Panc1 (cell line): ENCODE measurements at regions not wholly inside any gene's neighbourhood (a gene's known extent, or its start where the extent isn't known, plus 50 kb on each side); places are given as distances from the start of the nearest gene placed in this dataset.

Experiments
- ATAC-seq: fragments of 200-7000 bp; cut with Tn5 transposase; 2 replicates; pipeline ENCODE4 v1.9.1; 2020; ENCODE audit warnings: mild to moderate bottlenecking, moderate library complexity
- BruUV-seq: library from RNA; stranded (reverse); fragments of 400-500 nt; replicated peaks from 2 replicates; lab custom pipeline; 2021; lab: Mats Ljungman, UMichigan
- CTCF ChIA-PET: fragments of 300-600 bp; sonication (Branson Sonifier 250); formaldehyde crosslinking; loops from one replicate; lab custom pipeline; 2022; ENCODE audit warnings: antibody characterized with exemption; lab: Charles Lee
- POLR2A ChIA-PET: fragments of 300-600 bp; sonication (Branson Sonifier 250); formaldehyde crosslinking; loops from one replicate; lab custom pipeline; 2022; ENCODE audit warnings: antibody characterized with exemption; lab: Charles Lee
- DNase-seq: peaks from one replicate; pipeline ENCODE4 v3.0.0-alpha.2; 2010; ENCODE audit warnings: low read depth, low spot score
- H3K27ac ChIP-seq: 2 replicates; pipeline ENCODE4 v1.5.1; 2011; ENCODE audit warnings: mild to moderate bottlenecking, low read length, inconsistent platforms
- H3K27me3 ChIP-seq: fragments of 200-500 bp; sonication (Bioruptor generic); 2 replicates; pipeline ENCODE4 v1.6.0; 2014; ENCODE audit warnings: low read length, inconsistent platforms; ENCODE audit not compliant: control insufficient read depth, insufficient read depth
- H3K36me3 ChIP-seq: fragments of 200-500 bp; sonication (Bioruptor generic); 2 replicates; pipeline ENCODE4 v1.5.1; 2014; ENCODE audit warnings: inconsistent platforms, mild to moderate bottlenecking, low read length, moderate library complexity; ENCODE audit not compliant: control insufficient read depth, insufficient read depth
- H3K4me1 ChIP-seq: 2 replicates; pipeline ENCODE4 v1.5.1; 2011; ENCODE audit warnings: inconsistent platforms, mild to moderate bottlenecking, low read length, moderate library complexity; ENCODE audit not compliant: control insufficient read depth, insufficient read depth
- H3K4me3 ChIP-seq, 2 experiments: 2 replicates each; pipeline ENCODE4 v1.5.1; 2011 to 2012; ENCODE audit warnings: low read depth in 2 of 2, low read length in 2 of 2, mild to moderate bottlenecking in 2 of 2, inconsistent platforms in 1 of 2, moderate library complexity in 1 of 2
- H3K9me3 ChIP-seq: fragments of 200-500 bp; sonication (Bioruptor generic); 2 replicates; pipeline ENCODE4 v1.5.1; 2014; ENCODE audit warnings: low read depth, mild to moderate bottlenecking, inconsistent platforms, low read length, moderate library complexity; ENCODE audit not compliant: control insufficient read depth, insufficient read depth
- CTCF ChIP-seq: fragments of 450-650 bp; IDR thresholded peaks from 2 replicates; pipeline ENCODE4 v1.5.1; 2017; ENCODE audit warnings: mild to moderate bottlenecking
- POLR2AphosphoS5 ChIP-seq: IDR thresholded peaks from 2 replicates; pipeline ENCODE4 v1.6.1; 2012; ENCODE audit warnings: mild to moderate bottlenecking, low read depth, low read length, moderate library complexity
- REST ChIP-seq, 2 experiments: IDR thresholded peaks; 2 replicates each; pipeline ENCODE4 v1.6.1; 2011 to 2012; ENCODE audit warnings: low read depth in 2 of 2, control low read depth in 1 of 2, low read length in 1 of 2, mild to moderate bottlenecking in 1 of 2, moderate library complexity in 1 of 2; ENCODE audit not compliant: insufficient read depth in 1 of 2
- SIN3A ChIP-seq: IDR thresholded peaks from 2 replicates; pipeline ENCODE4 v1.6.1; 2012; ENCODE audit warnings: low read depth, mild to moderate bottlenecking, low read length, moderate library complexity, borderline replicate concordance; ENCODE audit not compliant: insufficient read depth
- TCF7L2 ChIP-seq: IDR thresholded peaks from 2 replicates; pipeline ENCODE4 v1.6.1; 2011; ENCODE audit warnings: mild to moderate bottlenecking, low read depth, low read length, inconsistent platforms
- in situ Hi-C: cut with HindIII; loops from 2 replicates; pipeline ENCODE4 v1.10.0; 2016; ENCODE audit warnings: low sequenced_read_pairs, low pct_unique_long_range_greater_than_20kb
- intact Hi-C: fragments of 100-400 bp; cut with micrococcal nuclease; formaldehyde crosslinking; loops from one replicate; pipeline ENCODE4 v1.10.0; 2022; ENCODE audit not compliant: unreplicated experiment

GRCh38 chr3:106255870-106256248 is 387.0 kb upstream of the CBLB start:
- Histone ChIP-seq H3K27ac (no peak overlapping the region), H3K4me3 (no peak overlapping the region), H3K9me3 (no peaks in the 10 kb centered on the region), H3K4me1 (no peaks in the 10 kb centered on the region), H3K36me3 (no peaks in the 10 kb centered on the region), H3K27me3 (no peaks in the 10 kb centered on the region)
- TF ChIP-seq SIN3A (no peak), TCF7L2 (no peak), REST (IDR thresholded peaks at IDR 0.05; ENCODE audit: insufficient read depth in 1 of 2, low read depth in 2 of 2, low read length in 1 of 2) (no peak), CTCF (no peak), POLR2AphosphoS5 (no peak)
- no peak for DNase-seq
- CTCF ChIA-PET = no interaction called here
- intact Hi-C loops (no loop called here), in situ Hi-C loops (no loop called here)
- no peak for ATAC-seq
- no TSS peak for BruUV-seq
- POLR2A ChIA-PET = no interaction called here

- H3K36me3 ChIP-seq = no peaks in the 10 kb centered on the region
- in situ Hi-C loops = no loop called here
- DNase-seq (no peak), ATAC-seq (no peak)
- TF ChIP-seq CTCF (no peak), REST (IDR thresholded peaks at IDR 0.05; ENCODE audit: insufficient read depth in 1 of 2, low read depth in 2 of 2, low read length in 1 of 2) (no peak)
- no peak overlapping the region for H3K4me3 ChIP-seq
- no peak overlapping the region for H3K27ac ChIP-seq
- ChIA-PET POLR2A (no interaction called here), CTCF (no interaction called here)
- BruUV-seq = no TSS peak
- no peaks in the 10 kb centered on the region for H3K4me1 ChIP-seq
- intact Hi-C loops = no loop called here
- no peaks in the 10 kb centered on the region for H3K9me3 ChIP-seq
- H3K27me3 ChIP-seq = no peaks in the 10 kb centered on the region
Observed at GRCh38 chr3:106256249-106256957, 387.6 kb upstream of the CBLB start.
